H9 (cell line): ENCODE measurements at regions not wholly inside any gene's neighbourhood (a gene's known extent, or its start where the extent isn't known, plus 50 kb on each side); places are given as distances from the start of the nearest gene placed in this dataset.

Experiments used
- DNase-seq: peaks from one replicate; pipeline ENCODE4 v3.0.0-alpha.2; 2017
- H2AFZ ChIP-seq: one replicate; pipeline ENCODE4 v1.6.1; 2013; ENCODE audit warnings: mild to moderate bottlenecking, low read length, control low read depth, moderate library complexity
- H2AK5ac ChIP-seq: 2 replicates; pipeline ENCODE4 v1.6.1; 2013; ENCODE audit warnings: low read length, control low read depth, mixed read lengths; ENCODE audit not compliant: insufficient read length
- H2BK120ac ChIP-seq: one replicate; pipeline ENCODE4 v1.6.1; 2013; ENCODE audit warnings: low read depth, mild to moderate bottlenecking, low read length, control low read depth, inconsistent platforms; ENCODE audit not compliant: poor library complexity, severe bottlenecking
- H2BK12ac ChIP-seq: 2 replicates; pipeline ENCODE4 v1.6.1; 2013; ENCODE audit warnings: low read length, control low read depth, mixed read lengths, low read depth; ENCODE audit not compliant: insufficient read length
- H2BK15ac ChIP-seq: 2 replicates; pipeline ENCODE4 v1.6.1; 2013; ENCODE audit warnings: low read depth, low read length, control low read depth
- H2BK20ac ChIP-seq: one replicate; pipeline ENCODE4 v1.6.1; 2013; ENCODE audit warnings: low read depth, mild to moderate bottlenecking, low read length, control low read depth, inconsistent platforms; ENCODE audit not compliant: poor library complexity, severe bottlenecking
- H2BK5ac ChIP-seq: 2 replicates; pipeline ENCODE4 v1.6.1; 2013; ENCODE audit warnings: low read length, control low read depth, mixed read lengths; ENCODE audit not compliant: insufficient read length
- H3K14ac ChIP-seq: 2 replicates; pipeline ENCODE4 v1.6.1; 2013; ENCODE audit warnings: low read length, control low read depth; ENCODE audit not compliant: insufficient read depth
- H3K18ac ChIP-seq: 2 replicates; pipeline ENCODE4 v1.6.1; 2013; ENCODE audit warnings: low read depth, mild to moderate bottlenecking, mixed read lengths, low read length, control low read depth; ENCODE audit not compliant: insufficient read length
- H3K23ac ChIP-seq: 2 replicates; pipeline ENCODE4 v1.6.1; 2013; ENCODE audit warnings: low read length, control low read depth, mixed read lengths, low read depth; ENCODE audit not compliant: insufficient read length
- H3K23me2 ChIP-seq: 2 replicates; pipeline ENCODE4 v1.6.1; 2013; ENCODE audit warnings: low read depth, mild to moderate bottlenecking, mixed read lengths, low read length, control low read depth; ENCODE audit not compliant: insufficient read length, poor library complexity, severe bottlenecking
- H3K27ac ChIP-seq: 2 replicates; pipeline ENCODE4 v1.5.1; 2013; ENCODE audit warnings: low read length, control low read depth, mixed read lengths, low read depth; ENCODE audit not compliant: insufficient read length
- H3K27me3 ChIP-seq: 2 replicates; pipeline ENCODE4 v1.6.1; 2013; ENCODE audit warnings: low read length, control low read depth, inconsistent platforms; ENCODE audit not compliant: insufficient read depth
- H3K4ac ChIP-seq: 2 replicates; pipeline ENCODE4 v1.6.1; 2013; ENCODE audit warnings: low read depth, mild to moderate bottlenecking, control low read depth, inconsistent platforms, low read length, moderate library complexity
- H3K4me1 ChIP-seq: 2 replicates; pipeline ENCODE4 v1.6.1; 2013; ENCODE audit warnings: low read length, control low read depth, inconsistent platforms; ENCODE audit not compliant: insufficient read depth
- H3K4me2 ChIP-seq: 2 replicates; pipeline ENCODE4 v1.6.1; 2013; ENCODE audit warnings: low read length, control low read depth, mixed read lengths; ENCODE audit not compliant: insufficient read length, insufficient read depth
- H3K56ac ChIP-seq: 2 replicates; pipeline ENCODE4 v1.6.1; 2013; ENCODE audit warnings: low read depth, mild to moderate bottlenecking, mixed read lengths, low read length, control low read depth; ENCODE audit not compliant: insufficient read length
- H3K79me1 ChIP-seq: 2 replicates; pipeline ENCODE4 v1.6.1; 2013; ENCODE audit warnings: low read depth, mild to moderate bottlenecking, moderate library complexity, low read length, control low read depth, inconsistent platforms; ENCODE audit not compliant: insufficient read depth, poor library complexity, severe bottlenecking
- H3K79me2 ChIP-seq: 2 replicates; pipeline ENCODE4 v1.6.1; 2013; ENCODE audit warnings: low read length, control low read depth, inconsistent platforms; ENCODE audit not compliant: insufficient read depth
- H3K9ac ChIP-seq: 2 replicates; pipeline ENCODE4 v1.6.1; 2013; ENCODE audit warnings: low read length, control low read depth, mixed read lengths; ENCODE audit not compliant: insufficient read length; ENCODE audit errors: extremely low read depth
- H3K9me3 ChIP-seq: one replicate; pipeline ENCODE4 v1.6.1; 2013; ENCODE audit warnings: low read depth, low read length, inconsistent platforms; ENCODE audit not compliant: control insufficient read depth
- H3T11ph ChIP-seq: one replicate; pipeline ENCODE4 v1.6.1; 2013; ENCODE audit warnings: mild to moderate bottlenecking, low read length, control low read depth, inconsistent platforms
- H4K20me1 ChIP-seq: one replicate; pipeline ENCODE4 v1.6.1; 2013; ENCODE audit not compliant: control insufficient read depth, insufficient read length, insufficient read depth
- H4K5ac ChIP-seq: 2 replicates; pipeline ENCODE4 v1.6.1; 2013; ENCODE audit warnings: low read depth, mild to moderate bottlenecking, mixed read lengths, low read length, control low read depth; ENCODE audit not compliant: insufficient read length
- H4K8ac ChIP-seq: replicated peaks from 2 replicates; pipeline ENCODE4 v1.6.1; 2013; ENCODE audit warnings: low read length, control low read depth, mixed read lengths, low read depth; ENCODE audit not compliant: insufficient read length
- H4K91ac ChIP-seq: 2 replicates; pipeline ENCODE4 v1.6.1; 2013; ENCODE audit warnings: low read depth, mild to moderate bottlenecking, moderate library complexity, mixed read lengths, low read length, control low read depth; ENCODE audit not compliant: insufficient read length
- H3K27ac Mint-ChIP-seq, 3 experiments: 2 replicates in 2 of 3; 3 replicates in 1 of 3; pipeline ENCODE4 v1.8.0; 2020 to 2021; ENCODE audit warnings: mixed read lengths in 3 of 3, mild to moderate bottlenecking in 1 of 3, moderate library complexity in 1 of 3
- H3K27me3 Mint-ChIP-seq: 2 replicates; pipeline ENCODE4 v1.8.0; 2021; ENCODE audit warnings: low read depth, mild to moderate bottlenecking, moderate library complexity, mixed read lengths
- H3K36me3 Mint-ChIP-seq, 3 experiments: 2 replicates in 2 of 3; 3 replicates in 1 of 3; pipeline ENCODE4 v1.8.0; 2020 to 2021; ENCODE audit warnings: low read depth in 3 of 3, mixed read lengths in 3 of 3; ENCODE audit not compliant: insufficient read depth in 1 of 3
- H3K4me1 Mint-ChIP-seq, 2 experiments: 2 replicates each; pipeline ENCODE4 v1.8.0; 2020; ENCODE audit warnings: mixed read lengths in 2 of 2
- H3K4me3 Mint-ChIP-seq, 2 experiments: 2 replicates in 1 of 2; 3 replicates in 1 of 2; pipeline ENCODE4 v1.8.0; 2020 to 2021; ENCODE audit warnings: mild to moderate bottlenecking in 2 of 2, mixed read lengths in 2 of 2, moderate library complexity in 1 of 2
- H3K9me3 Mint-ChIP-seq, 2 experiments: 2 replicates in 1 of 2; 3 replicates in 1 of 2; pipeline ENCODE4 v1.8.0; 2020; ENCODE audit warnings: mild to moderate bottlenecking in 2 of 2, mixed read lengths in 2 of 2, moderate library complexity in 1 of 2
- CTCF ChIP-seq: fragments of 200-600 bp; sonication (generic); conservative IDR thresholded peaks from 3 replicates; pipeline ENCODE4 v1.8.0; 2021; ENCODE audit warnings: antibody characterized with exemption, mild to moderate bottlenecking

- H3K4ac ChIP-seq = no peak overlapping the region
- DNase-seq = no peak
- no peak overlapping the region for H4K8ac ChIP-seq
- H2BK15ac ChIP-seq = no peak overlapping the region
- H3K56ac ChIP-seq = no peak overlapping the region
- Mint-ChIP-seq H3K9me3 (no peaks in the 10 kb centered on the region), H3K4me1 (peaks cover 4 to 6% of the 10 kb centered on the region in 2 experiments; a peak in 1 of 4 replicates), H3K36me3 (no peaks in the 10 kb centered on the region), H3K4me3 (no peak overlapping the region), H3K27me3 (peaks cover 3% of the 10 kb centered on the region), H3K27ac (no peak overlapping the region)
- H3K4me2 ChIP-seq = no peak overlapping the region
- no peak overlapping the region for H3K27ac ChIP-seq
- no peak overlapping the region for H3K14ac ChIP-seq
- no peaks in the 10 kb centered on the region for H3K23me2 ChIP-seq
- H3K18ac ChIP-seq = no peak overlapping the region
- no peak overlapping the region for H2BK5ac ChIP-seq
- TF ChIP-seq CTCF = no peak
- H3K79me1 ChIP-seq = no peaks in the 10 kb centered on the region
- no peak overlapping the region for H3K9ac ChIP-seq
- H3K79me2 ChIP-seq = no peaks in the 10 kb centered on the region
- H2BK120ac ChIP-seq = no peak overlapping the region
- no peak overlapping the region for H2BK12ac ChIP-seq
- H4K5ac ChIP-seq = no peak overlapping the region
- no peak overlapping the region for H4K91ac ChIP-seq
- H2AK5ac ChIP-seq = no peak overlapping the region
- H2BK20ac ChIP-seq = no peak overlapping the region
- no peak overlapping the region for H3T11ph ChIP-seq
- no peaks in the 10 kb centered on the region for H3K27me3 ChIP-seq
- H4K20me1 ChIP-seq = no peaks in the 10 kb centered on the region
- H3K23ac ChIP-seq = no peak overlapping the region
- no peak overlapping the region for H2AFZ ChIP-seq
- no peaks in the 10 kb centered on the region for H3K9me3 ChIP-seq
- no peaks in the 10 kb centered on the region for H3K4me1 ChIP-seq
Observed at GRCh38 chr16:50916040-50916439, 174.2 kb downstream of the CYLD start.
